NOMO-1 treated with dmso at 0.1 percent for 144 hours (cell line): ENCODE measurements at regions not wholly inside any gene's neighbourhood (a gene's known extent, or its start where the extent isn't known, plus 50 kb on each side); places are given as distances from the start of the nearest gene placed in this dataset.
"Not testable (repeated sequence)": the region's sequence is repeated elsewhere in the genome, so short reads cannot be mapped to it uniquely, and the experiment has no call there.

Experiments used
- DNase-seq: peaks from one replicate; lab custom pipeline; 2025; ENCODE audit not compliant: unreplicated experiment; lab: John Stamatoyannopoulos, UW

DNA sequence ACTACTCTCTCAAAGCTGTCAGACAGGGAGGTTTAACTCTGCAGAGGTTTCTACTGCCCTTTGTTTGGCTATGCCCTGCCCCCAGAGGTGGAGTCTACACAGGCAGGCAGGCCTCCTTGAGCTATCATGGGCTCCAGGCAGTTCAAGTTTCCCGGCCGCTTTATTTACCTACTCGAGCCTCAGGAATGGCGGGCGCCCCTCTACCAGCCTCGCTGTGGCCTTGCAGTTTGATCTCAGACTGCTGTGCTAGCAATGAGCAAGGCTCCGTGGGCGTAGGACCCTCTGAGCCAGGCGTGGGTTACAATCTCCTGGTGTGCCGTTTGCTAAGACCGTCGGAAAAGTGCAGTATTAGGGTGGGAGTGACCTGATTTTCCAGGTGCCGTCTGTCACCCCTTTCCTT, 124.3 kb downstream of the PTCHD1 start:
- not testable (repeated sequence) for DNase-seq

DNA sequence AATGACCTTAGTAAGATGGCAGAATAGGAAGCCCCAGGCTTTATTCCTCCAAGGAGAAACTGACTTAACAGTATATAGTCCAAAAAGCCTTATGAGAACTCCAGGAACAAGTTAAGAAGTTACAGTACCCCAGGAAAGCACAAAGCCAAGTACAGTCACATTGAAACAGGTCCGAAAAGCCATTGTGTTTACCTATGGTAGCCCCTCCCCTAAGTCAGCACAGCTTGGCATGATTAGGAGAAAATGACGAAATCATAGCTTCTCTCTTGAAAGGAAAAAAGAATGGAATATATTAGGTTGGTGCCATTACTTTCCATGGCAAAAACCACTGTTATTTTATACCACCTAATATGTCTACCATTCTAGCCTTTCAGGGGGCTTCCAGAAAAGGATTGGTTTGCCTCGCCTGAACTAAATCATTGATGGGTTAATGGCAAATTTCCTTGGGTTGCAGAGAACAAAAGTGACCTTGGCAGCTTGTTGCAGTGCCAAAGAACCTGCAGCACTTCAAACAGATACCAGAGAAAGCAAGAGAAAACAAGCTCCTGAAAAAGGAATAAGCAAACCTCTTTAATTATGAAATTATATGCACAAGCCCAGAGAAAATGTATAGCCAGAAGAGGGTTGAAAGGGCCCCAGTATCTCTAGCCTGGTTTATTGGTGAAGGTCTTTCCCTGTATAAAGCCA, 130.6 kb downstream of the PTCHD1 start:
- no peak for DNase-seq

DNA sequence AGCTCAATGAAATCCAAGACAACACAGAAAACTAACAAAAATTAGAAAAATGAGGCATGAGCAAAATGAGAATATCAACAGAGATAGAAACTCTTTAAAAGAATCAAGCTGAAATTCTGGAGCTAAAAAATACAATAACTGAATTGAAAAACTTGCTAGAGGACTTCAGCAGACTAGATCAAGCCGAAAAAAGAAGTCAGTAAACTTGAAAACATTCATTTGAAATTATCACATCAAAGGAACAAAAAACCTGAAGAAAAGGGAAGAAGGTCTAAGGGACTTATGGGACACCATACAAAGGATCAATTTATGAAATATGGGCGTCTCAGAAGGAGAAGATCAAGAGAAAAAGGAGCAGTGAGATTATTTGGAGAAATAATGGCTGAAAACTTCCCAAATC, 131.3 kb downstream of the PTCHD1 start:
- DNase-seq: no peak

DNA sequence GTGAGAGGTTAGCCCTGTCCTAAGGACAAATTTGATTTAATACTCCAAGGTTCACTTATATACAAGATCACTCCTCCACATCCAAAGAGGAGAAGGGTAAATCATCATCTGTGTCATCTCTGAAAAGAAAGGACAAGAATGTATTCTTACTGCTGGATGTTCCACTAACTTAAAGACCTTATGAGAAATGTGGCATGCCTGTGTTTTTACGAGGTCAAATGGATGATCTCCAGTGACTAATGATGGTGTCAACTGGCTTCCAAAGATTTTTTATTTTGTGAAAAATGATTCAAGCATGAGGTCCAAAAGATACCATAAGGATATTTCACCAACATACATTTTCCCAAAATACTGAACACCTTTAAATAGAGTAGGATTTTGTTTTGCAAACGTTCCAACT, 143.4 kb downstream of the PTCHD1 start:
- no peak for DNase-seq

DNA sequence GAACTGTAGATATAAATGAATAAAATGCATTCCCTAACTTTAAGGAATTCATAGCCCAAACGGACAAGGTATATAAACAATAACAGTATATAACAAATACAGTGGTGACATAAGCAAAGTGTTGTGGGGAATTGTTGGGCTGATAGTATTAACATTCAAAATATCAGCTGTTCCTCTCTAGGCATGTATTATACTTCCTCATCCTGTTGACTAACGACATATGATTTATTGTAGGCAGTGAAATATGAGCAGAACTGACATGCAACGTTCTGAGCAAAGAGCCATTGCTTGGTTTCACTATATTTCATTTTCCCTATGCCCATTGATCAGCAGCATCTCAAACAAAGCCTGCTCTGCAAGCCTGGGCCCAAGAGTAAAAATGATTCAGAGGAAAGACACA, 143.9 kb downstream of the PTCHD1 start:
- no peak for DNase-seq

DNA sequence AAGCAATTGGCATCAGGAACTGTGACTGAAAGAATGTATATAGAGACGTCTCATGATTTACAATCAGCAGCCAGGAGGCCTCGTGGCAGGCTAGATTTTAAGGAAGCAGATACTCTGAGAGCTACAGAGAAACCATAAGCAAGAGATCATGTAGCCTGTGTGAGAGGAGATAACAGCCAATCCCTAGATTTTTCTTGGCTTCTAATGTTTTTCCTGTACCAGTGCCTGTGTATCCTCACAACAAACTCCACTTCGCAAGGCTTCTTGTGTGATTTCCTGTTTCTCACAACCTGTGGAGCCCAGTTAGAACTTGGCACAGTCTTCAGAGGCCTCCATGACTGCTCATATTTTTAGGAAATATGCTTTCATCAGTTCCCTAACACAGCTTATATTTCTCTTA, 147.9 kb downstream of the PTCHD1 start:
- no peak for DNase-seq

DNA sequence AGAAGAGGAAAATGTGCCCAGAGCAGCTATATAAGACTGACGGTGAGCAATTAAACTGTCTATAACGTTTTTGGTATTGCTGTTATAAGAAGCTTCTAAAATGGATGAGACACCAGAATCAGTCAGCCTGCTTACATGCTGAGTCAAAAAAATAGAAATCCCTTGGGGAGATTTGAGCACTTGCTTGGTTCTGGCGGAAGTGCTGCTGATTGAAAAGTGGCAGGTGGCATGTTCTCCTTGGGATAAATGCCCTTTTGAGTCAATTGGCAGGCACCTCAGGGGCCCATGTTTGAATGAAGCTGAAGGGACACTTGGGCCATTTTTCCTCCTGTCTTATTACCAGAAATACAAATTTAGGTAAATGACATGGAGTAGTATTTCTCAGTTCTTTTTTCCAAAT, 148.7 kb downstream of the PTCHD1 start:
- no peak for DNase-seq

DNA sequence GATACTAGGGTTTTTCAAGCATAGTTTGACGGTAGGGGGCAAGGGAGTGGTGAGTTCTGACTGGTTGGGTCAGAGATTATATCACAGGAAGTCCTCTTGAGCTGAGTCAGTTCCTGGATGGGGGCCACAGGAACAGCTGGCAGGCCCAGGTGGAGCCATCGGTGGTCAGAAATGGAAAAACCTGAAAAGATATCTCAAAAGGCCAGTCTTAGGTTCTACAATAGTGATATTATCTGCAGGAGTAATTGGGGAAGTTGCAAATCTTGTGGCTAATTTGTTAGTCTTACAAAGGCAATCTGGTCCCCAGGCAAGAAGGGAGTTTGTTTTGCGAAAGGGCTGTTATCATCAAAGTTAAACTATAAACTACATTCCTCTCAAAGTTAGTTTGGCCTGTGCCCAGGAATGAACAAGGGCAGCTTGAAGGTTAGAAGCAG, 159.3 kb downstream of the PTCHD1 start:
- no peak for DNase-seq

DNA sequence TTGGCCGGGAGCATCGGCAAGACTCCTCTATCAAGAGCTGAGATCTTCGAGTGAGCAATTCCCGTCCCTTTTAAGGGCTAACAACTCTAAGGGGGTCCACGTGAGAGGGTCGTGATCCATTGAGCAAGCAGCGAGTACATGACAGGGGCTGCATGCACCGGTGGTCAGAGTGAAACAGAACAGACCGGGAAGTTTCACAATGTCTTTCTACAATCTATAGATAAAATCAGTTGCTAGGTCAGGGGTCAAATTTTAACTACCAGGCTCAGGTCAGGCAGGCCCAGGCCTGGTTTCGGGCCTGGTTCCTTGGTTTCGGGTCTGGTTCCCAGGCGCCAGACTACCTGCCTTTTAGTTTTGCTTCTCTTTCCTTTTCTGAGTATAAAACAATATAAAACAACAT, 160.1 kb downstream of the PTCHD1 start:
- DNase-seq: no peak

DNA sequence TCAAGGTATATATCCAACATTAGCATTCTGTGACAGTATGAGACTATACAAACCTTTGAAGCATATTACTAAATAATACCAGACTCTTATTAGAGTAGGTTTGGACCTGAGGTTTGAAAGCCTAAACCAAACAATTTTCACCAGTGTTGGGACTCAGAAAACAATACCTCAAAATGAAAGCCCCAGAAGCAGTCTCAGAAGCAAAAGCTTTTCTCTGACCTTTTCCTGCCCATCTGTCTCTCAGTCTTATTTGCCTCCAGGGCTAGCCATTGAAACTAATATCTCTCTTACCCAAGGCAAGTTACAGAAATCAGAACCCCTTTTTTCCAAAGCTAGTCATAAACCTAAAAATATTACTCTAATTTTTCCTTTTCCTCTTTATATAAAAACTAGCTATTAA, 163.3 kb downstream of the PTCHD1 start:
- DNase-seq: no peak

DNA sequence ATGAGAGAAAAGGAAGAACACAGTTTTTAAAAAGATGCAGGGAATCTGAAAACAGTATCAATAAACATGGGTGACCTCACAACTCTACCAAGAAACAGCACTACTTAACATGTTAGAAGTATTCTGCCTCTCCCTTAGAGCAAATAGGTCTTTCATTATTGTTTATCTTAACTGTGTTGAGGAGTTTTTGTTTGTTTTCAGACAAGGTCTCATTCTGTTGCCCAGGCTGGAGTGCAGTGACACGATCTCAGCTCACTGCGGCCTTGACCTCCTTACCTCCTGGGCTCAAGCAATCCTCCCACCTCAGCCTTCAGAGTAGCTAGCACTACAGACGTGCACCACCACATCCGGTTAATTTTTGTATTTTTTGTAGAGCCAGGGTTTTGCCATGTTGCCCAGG, 165.3 kb upstream of the PRDX4 start:
- no peak for DNase-seq

DNA sequence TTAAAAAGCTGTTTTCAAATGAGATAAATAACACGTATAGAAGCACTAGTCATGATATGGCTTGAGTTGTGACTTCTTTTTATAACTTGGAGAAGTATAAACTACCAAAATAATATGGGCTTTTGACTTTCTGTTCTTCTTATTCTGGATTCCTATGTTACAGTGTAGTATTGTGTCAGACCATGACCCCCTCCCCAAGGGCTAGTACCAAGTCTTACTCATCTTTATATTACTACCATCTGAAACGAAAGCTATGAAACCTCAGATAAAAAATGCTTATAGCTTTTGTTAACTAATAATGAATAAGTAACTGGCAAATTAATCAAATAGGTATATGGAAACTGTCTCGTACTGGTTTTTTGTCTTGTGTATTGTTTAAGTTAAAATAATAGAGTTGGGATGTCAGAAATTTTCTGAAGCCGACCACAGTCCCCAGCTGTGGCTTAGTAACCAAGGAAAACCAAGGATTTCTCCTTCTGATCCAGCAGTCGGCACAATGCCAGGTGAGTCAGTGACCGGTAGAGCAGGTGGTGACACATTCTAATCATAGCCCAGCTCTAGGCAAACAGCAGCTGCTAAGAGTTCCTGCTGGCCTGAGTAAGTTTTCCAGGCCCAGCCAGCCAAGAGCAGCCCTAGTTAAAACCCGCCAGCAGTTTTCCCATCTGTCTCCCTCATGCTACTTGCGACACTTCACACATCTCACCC, 163.3 kb upstream of the PRDX4 start:
- DNase-seq: no peak

DNA sequence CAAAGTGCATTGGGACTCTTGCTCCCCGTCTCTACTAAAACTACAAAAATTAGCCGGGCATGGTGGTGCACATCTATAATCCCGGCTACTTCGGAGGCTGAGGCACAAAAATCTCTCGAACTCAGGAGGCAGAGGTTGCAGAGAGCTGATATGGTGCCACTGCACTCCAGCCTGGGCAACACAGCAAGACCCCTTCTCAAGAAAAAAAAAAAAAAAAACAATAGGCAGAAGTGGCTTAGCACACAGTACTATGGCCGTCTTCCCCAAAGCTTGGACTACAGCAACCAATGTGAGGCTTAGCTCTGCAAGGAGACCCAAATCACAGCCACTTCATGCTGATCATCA, 162.8 kb upstream of the PRDX4 start:
- DNase-seq: no peak

DNA sequence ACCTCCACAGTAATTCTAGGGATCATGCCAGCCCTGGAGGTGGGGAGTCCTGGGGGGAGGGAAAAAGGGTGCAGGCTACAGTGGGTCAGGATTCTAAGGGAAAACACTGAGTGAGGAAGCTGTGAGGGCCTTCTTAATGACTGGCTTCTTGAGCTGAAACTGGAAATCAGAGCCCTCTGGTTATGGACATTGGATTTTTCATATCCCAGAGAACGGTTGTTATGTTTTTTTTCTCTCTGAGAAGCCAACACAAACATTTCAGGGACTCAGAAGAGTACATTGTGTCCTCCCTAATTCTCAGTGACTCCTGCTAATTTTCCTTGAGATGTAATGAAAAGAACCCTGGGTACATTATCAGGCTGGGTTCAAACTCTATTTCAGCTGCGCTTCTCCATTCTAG, 162.4 kb upstream of the PRDX4 start:
- no peak for DNase-seq

DNA sequence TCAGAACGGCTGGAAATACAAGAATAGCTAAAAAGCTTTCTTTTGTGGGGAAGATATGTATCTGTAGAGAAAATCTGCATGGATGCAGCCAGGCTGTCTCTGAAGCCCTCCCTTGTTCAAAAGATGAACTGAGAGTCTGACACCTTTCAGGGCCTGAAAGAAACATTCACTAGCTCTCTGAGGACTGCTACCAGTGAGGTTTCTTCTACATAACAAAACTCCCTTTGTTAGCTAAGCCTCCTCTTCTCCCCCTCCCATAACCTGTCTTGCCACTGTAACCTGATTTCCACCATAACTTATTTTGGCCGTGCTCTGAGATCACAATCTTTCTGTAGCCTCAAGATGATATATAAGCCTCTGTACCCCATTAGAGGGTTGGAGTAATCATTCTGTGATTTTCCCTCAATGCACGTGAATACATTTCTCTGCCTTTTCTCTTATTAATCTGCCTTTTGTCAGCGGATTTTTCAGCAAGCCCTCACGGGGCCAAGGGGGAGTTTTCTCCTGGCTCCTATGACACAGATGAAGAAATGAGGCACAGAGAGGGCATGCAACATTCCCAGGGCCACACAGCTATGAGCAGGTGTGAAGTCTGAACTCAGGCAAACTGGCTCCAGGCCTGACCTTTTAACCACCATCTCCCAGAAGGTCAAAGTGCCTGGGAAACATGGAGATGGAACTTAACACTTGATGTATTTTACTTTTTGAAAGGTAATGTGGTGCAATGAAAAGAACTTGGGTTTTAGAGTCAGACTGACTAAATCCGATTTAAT, 161.6 kb upstream of the PRDX4 start:
- no peak for DNase-seq

DNA sequence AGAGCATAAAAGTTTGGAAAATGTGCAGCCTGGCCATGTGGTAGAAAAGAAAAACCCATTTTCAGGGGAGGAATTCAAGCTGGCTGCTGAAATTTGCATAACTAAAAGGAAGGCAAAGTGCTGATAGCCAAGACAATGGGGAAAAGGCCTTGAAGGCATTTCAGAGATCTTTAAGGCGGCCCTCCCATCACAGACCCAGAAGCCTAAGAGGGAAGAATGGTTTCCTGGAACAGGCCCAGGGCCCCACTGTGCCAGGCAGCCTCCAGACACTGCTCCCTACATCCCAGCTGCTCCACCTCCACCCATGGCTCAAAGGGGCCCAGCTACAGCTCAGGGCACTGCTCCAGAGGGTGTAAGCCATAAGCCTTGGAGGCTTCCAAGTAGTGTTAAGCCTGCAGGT, 158.0 kb upstream of the PRDX4 start:
- DNase-seq: no peak

DNA sequence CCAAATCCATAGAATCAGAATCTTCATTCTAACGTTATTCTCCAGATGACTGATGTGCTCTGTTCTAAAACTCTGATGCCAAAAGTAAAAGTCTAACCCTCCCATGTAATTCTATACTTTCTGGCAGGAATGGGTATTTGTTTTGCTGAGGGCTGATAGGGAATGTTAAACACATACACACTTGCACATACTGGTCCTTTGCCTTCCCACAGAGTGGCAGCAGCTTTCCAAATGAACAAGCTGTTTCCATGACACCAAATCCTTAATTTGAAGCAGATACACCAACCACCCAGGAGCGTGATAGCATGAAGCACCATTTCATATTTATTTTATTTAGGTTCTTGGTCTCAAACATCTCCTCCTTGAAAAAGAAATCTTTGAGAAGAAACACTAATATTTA, 155.5 kb upstream of the PRDX4 start:
- DNase-seq: no peak

DNA sequence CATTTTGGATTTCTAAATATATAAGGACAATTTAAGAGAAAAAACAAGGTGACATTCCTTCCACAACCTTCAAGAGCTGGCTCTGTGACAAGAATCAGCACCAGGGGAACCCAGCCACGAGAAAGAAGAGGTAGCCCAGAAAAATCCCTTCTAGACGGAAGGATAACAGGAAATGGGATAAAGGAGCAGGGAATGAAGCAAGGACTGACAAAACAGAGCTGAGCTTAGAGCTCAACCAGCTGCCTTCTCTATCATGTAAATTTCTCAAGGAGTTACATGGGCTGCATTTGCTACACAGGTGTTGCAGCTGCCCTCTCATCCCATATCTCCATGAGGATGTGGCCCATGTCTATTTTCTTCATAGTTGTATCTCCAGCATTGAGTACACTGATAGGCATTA, 154.2 kb upstream of the PRDX4 start:
- DNase-seq: no peak

DNA sequence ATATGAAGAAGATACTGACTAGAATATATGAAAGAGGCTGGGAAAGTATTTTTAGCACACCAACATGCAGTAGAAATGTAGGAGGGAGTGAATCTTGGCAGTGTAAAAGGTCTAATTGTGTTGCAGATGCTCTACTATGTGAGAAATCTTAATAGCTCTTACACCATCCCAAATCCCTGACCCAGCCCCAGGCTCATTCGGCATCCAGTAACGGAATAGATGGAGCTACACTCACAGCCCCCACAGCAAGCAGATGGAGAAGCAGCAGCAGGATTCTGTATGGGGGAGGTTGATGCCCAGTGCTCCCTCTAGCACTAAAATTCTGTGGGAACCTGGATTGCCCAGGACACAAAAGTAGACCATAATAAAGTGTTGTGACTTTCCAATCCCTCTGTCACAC, 153.2 kb upstream of the PRDX4 start:
- DNase-seq: no peak

DNA sequence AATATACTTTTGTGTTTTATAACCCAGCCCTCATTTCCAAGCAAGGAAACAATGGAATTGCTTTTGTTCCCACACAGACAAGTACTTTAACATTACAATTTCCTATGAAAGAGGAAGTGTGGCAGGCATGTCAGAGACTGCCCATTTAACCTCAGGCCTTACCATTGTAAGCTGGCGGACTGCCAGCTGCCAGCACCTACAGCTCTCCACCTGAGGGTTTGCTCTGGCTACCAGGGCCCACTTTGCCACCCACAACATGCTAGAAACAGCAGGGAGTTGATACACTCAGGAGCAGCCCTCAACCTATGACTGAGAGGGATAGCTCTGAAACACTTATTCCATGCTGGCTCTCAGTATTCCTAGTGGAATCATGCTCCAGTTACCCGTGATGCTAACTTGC, 152.3 kb upstream of the PRDX4 start:
- DNase-seq: no peak

DNA sequence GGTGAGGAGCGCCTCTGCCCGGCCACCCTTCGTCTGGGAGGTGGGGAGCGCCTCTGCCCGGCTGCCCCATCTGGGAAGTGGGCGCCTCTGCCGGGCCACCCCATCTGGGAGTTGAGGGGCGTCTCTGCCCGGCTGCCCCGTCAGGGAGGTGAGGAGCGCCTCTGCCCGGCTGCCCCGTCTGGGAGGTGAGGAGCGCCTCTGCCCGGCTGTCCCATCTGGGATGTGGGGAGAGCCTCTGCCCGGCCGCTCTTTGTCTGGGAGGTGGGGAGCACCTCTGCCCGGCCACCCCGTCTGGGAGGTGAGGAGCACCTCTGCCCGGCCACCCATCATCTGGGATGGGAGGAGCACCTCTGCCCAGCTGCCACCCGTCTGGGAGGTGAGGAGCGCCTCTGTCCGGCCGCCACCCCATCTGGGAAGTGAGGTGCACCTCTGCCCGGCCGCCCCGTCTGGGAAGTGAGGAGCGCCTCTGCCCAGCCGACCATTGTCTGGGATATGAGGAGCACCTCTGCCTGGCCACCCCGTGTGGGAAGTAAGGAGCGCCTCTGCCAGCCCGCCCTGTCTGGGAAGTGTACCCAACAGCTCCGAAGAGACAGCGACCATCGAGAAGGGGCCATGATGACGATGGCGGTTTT, 144.2 kb upstream of the PRDX4 start:
- DNase-seq: not testable (repeated sequence)

DNA sequence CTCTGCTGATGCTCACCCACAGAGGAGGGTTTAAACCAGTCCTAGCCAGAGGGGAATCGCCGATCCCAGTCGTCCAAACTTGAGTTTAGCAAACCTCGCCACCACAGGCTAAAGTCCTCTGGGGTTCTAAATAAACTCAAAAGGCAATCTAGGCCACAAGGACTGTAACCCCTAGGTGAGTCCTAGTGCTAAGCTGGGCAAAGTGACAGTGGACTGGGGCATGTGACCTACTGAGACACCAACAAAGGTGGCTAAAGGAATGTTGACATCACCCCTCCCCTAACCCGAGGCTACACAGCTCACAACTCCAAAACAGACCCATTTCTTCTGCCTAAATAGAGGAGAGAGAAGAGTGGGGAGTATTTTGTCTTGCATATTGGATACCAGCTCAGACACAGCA, 142.8 kb upstream of the PRDX4 start:
- DNase-seq: no peak
